ENCODE measurements at regions not wholly inside any gene's neighbourhood (a gene's known extent, or its start where the extent isn't known, plus 50 kb on each side); places are given as distances from the start of the nearest gene placed in this dataset.
A peak's percentile ranks its signal among the peaks of the same experiment; 100 is the strongest.

GRCh38 chr6:3997177-3997770 is 81.7 kb downstream of the FAM217A start:
- Histone ChIP-seq H3K4me1 (peaks cover 0 to 8% (median 0%) of the 10 kb centered on the region in 4 donors), H3K27me3 (no peaks in the 10 kb centered on the region), H3K4me3 (no peak overlapping the region), H3K9me3 (no peaks in the 10 kb centered on the region), H3K27ac (no peak overlapping the region), H3K36me3 (no peaks in the 10 kb centered on the region)
- intact Hi-C loops (cut with DNase I): no loop called here
- no peak for DNase-seq
- 75% methylated on average over 3 of the region's 3 CpGs for WGBS (ENCODE audit: insufficient coverage, low coverage, low lambda C conversion rate, missing lambda C conversion rate)
- no peak for ATAC-seq
- no peak for TF ChIP-seq POLR2A (IDR thresholded peaks at IDR 0.05)
- no peak for TF ChIP-seq CTCF (IDR thresholded peaks at IDR 0.05)

- Histone ChIP-seq H3K4me1 (no peaks in the 10 kb centered on the region), H3K27ac (no peak overlapping the region), H3K36me3 (no peaks in the 10 kb centered on the region), H3K9me3 (no peaks in the 10 kb centered on the region), H3K27me3 (no peaks in the 10 kb centered on the region), H3K4me3 (no peak overlapping the region)
- no peak for ATAC-seq
- DNase-seq: no peak
- no peak for TF ChIP-seq CTCF (IDR thresholded peaks at IDR 0.05)
- no peak for TF ChIP-seq POLR2A (IDR thresholded peaks at IDR 0.05)
- intact Hi-C loops (cut with DNase I): no loop called here
- WGBS (ENCODE audit: insufficient coverage, low coverage, low lambda C conversion rate, missing lambda C conversion rate): 82% methylated on average over 4 of the region's 4 CpGs
Observed at GRCh38 chr6:3999800-4000661, 78.9 kb downstream of the FAM217A start.

- peaks cover 0 to 11% (median 3%) of the 10 kb centered on the region in 4 donors for H3K4me1 ChIP-seq
- no peaks in the 10 kb centered on the region for H3K36me3 ChIP-seq
- no peaks in the 10 kb centered on the region for H3K27me3 ChIP-seq
- intact Hi-C loops (cut with DNase I): no loop called here
- H3K27ac ChIP-seq: no peak overlapping the region
- no peak for TF ChIP-seq CTCF (IDR thresholded peaks at IDR 0.05)
- no peak for TF ChIP-seq POLR2A (IDR thresholded peaks at IDR 0.05)
- H3K9me3 ChIP-seq: no peaks in the 10 kb centered on the region
- WGBS (ENCODE audit: insufficient coverage, low coverage, low lambda C conversion rate, missing lambda C conversion rate): 77% methylated on average over 3 of the region's 3 CpGs
- DNase-seq (no peak), ATAC-seq (no peak)
- no peak overlapping the region for H3K4me3 ChIP-seq
Observed at GRCh38 chr6:4004249-4004648, 74.7 kb downstream of the FAM217A start.

GRCh38 chr6:4008324-4009047 is 70.5 kb downstream of the FAM217A start:
- DNase-seq (no peak), ATAC-seq (peak; percentile 93 to 98 (median 95))
- Histone ChIP-seq H3K27ac (peak overlapping the region in 2 of 3 donors; percentile 7 to 56), H3K9me3 (no peaks in the 10 kb centered on the region), H3K4me1 (peaks cover 0 to 24% (median 3%) of the 10 kb centered on the region in 4 donors), H3K4me3 (no peak overlapping the region), H3K27me3 (no peaks in the 10 kb centered on the region), H3K36me3 (no peaks in the 10 kb centered on the region)
- 56% methylated on average over 3 of the region's 3 CpGs for WGBS (ENCODE audit: insufficient coverage, low coverage, low lambda C conversion rate, missing lambda C conversion rate)
- intact Hi-C loops (cut with DNase I): no loop called here
- TF ChIP-seq POLR2A (IDR thresholded peaks at IDR 0.05) (no peak), CTCF (IDR thresholded peaks at IDR 0.05) (peak; percentile 50 to 61 (median 59))

Data from right lobe of liver (tissue), 6 donors.